Neuronal stem cell (in vitro differentiated cells): ENCODE measurements at regions not wholly inside any gene's neighbourhood (a gene's known extent, or its start where the extent isn't known, plus 50 kb on each side); places are given as distances from the start of the nearest gene placed in this dataset.

Experiments
- DNase-seq: peaks from one replicate; pipeline ENCODE4 v3.0.0-alpha.2; 2013; ENCODE audit warnings: low spot score
- H2AFZ ChIP-seq: one replicate; pipeline ENCODE4 v1.6.1; 2013; ENCODE audit warnings: mild to moderate bottlenecking, low read length, inconsistent platforms
- H2AK5ac ChIP-seq: 2 replicates; pipeline ENCODE4 v1.6.1; 2013; ENCODE audit warnings: low read depth, mild to moderate bottlenecking, inconsistent platforms, low read length, moderate library complexity, mixed read lengths
- H2BK120ac ChIP-seq: 2 replicates; pipeline ENCODE4 v1.6.1; 2013; ENCODE audit warnings: low read depth, mild to moderate bottlenecking, inconsistent platforms, low read length, moderate library complexity, mixed read lengths
- H2BK12ac ChIP-seq: one replicate; pipeline ENCODE4 v1.6.1; 2013; ENCODE audit warnings: low read length, inconsistent platforms
- H2BK15ac ChIP-seq: 2 replicates; pipeline ENCODE4 v1.6.1; 2013; ENCODE audit warnings: mild to moderate bottlenecking, low read length, inconsistent platforms, mixed read lengths
- H2BK5ac ChIP-seq: one replicate; pipeline ENCODE4 v1.6.1; 2013; ENCODE audit warnings: inconsistent platforms, mild to moderate bottlenecking, low read length, moderate library complexity
- H3K14ac ChIP-seq: one replicate; pipeline ENCODE4 v1.6.1; 2013; ENCODE audit warnings: low read length, inconsistent platforms
- H3K18ac ChIP-seq: 2 replicates; pipeline ENCODE4 v1.6.1; 2013; ENCODE audit warnings: low read length, inconsistent platforms
- H3K23ac ChIP-seq: 2 replicates; pipeline ENCODE4 v1.6.1; 2013; ENCODE audit warnings: low read depth, mild to moderate bottlenecking, mixed read lengths, low read length, inconsistent platforms; ENCODE audit not compliant: poor library complexity
- H3K27ac ChIP-seq: replicated peaks from 3 replicates; pipeline ENCODE4 v1.5.1; 2013; ENCODE audit warnings: low read length, inconsistent platforms
- H3K27me3 ChIP-seq, 3 experiments: 2 replicates each; pipeline ENCODE4 v1.6.1; 2013; ENCODE audit warnings: low read length in 3 of 3, mild to moderate bottlenecking in 2 of 3, inconsistent platforms in 1 of 3, low read depth in 1 of 3, mixed read lengths in 1 of 3, moderate library complexity in 1 of 3; ENCODE audit not compliant: control insufficient read depth in 3 of 3, insufficient read depth in 3 of 3
- H3K36me3 ChIP-seq, 2 donors: replicated peaks in 1 of 2; 2 replicates each; pipeline ENCODE4 v1.6.1; 2013; ENCODE audit warnings: low read length in 2 of 2; ENCODE audit not compliant: control insufficient read depth in 2 of 2, insufficient read depth in 2 of 2
- H3K4ac ChIP-seq: 2 replicates; pipeline ENCODE4 v1.6.1; 2013; ENCODE audit warnings: inconsistent platforms, mild to moderate bottlenecking, low read length, moderate library complexity
- H3K4me1 ChIP-seq, 2 donors: 1 replicate in 1 of 2; 2 replicates in 1 of 2; pipeline ENCODE4 v1.6.1; 2013; ENCODE audit warnings: low read length in 2 of 2, low read depth in 1 of 2; ENCODE audit not compliant: control insufficient read depth in 2 of 2, insufficient read depth in 1 of 2
- H3K4me2 ChIP-seq: one replicate; pipeline ENCODE4 v1.6.1; 2013; ENCODE audit warnings: mild to moderate bottlenecking, low read length, inconsistent platforms; ENCODE audit not compliant: insufficient read depth, poor library complexity, severe bottlenecking
- H3K4me3 ChIP-seq, 2 donors: 2 replicates each; pipeline ENCODE4 v1.5.1; 2013; ENCODE audit warnings: low read length in 2 of 2, mild to moderate bottlenecking in 2 of 2, inconsistent platforms in 1 of 2, moderate library complexity in 1 of 2
- H3K79me1 ChIP-seq: one replicate; pipeline ENCODE4 v1.6.1; 2013; ENCODE audit warnings: low read depth, mild to moderate bottlenecking, inconsistent platforms, low read length, moderate library complexity
- H3K9ac ChIP-seq: one replicate; pipeline ENCODE4 v1.6.1; 2013; ENCODE audit warnings: mild to moderate bottlenecking, low read depth, low read length, inconsistent platforms; ENCODE audit not compliant: poor library complexity
- H3K9me3 ChIP-seq, 2 donors: replicated peaks in 1 of 2; 2 replicates each; pipeline versions ENCODE3 to v1.6.1; 2013; ENCODE audit warnings: low read length in 2 of 2, mild to moderate bottlenecking in 2 of 2, inconsistent platforms in 1 of 2, low read depth in 1 of 2, mixed read lengths in 1 of 2, moderate library complexity in 1 of 2; ENCODE audit not compliant: control insufficient read depth in 2 of 2, insufficient read depth in 1 of 2
- H4K8ac ChIP-seq: one replicate; pipeline ENCODE4 v1.6.1; 2013; ENCODE audit warnings: low read depth, mild to moderate bottlenecking, inconsistent platforms, low read length, moderate library complexity
- H4K91ac ChIP-seq: one replicate; pipeline ENCODE4 v1.6.1; 2013; ENCODE audit warnings: low read length, low read depth, mild to moderate bottlenecking, inconsistent platforms; ENCODE audit not compliant: poor library complexity
- WGBS, 2 donors: extraction: QIAGEN DNeasy Blood & Tissue Kit; methylation state at CpG; one replicate each; pipeline ENCODE4 v1.1.7; 2013; ENCODE audit warnings: missing lambda C conversion rate in 2 of 2, mixed read lengths in 1 of 2; ENCODE audit not compliant: insufficient read length in 2 of 2, insufficient replicate concordance in 1 of 2; ENCODE audit errors: extremely low coverage in 2 of 2; 5-methylcytosine and 5-hydroxymethylcytosine counted together

DNA sequence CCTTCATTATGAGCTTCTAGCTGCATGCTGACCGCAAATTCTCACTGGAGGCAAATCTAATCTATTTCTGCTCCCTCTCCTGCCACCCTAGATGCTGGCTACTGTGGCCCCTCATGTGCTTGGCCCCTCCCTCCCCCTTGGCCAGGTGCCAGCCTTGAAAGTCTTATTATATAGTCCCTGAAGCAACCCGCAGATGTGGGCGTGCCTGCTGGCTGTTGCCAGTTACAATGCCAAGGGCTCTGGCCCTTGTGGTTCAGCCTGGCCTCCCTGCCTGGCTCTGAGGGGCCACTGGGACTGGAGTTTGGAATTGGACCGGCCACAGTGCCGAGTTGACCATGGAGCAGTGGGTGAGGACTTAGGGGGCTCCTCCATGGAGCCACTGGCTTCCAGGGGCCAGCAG lies 78.9 kb upstream of the ACTRT2 start:
- Histone ChIP-seq H2BK120ac (no peak overlapping the region), H2BK5ac (no peak overlapping the region), H3K18ac (peak overlapping the region; percentile 16), H2AK5ac (no peak overlapping the region), H3K4ac (no peak overlapping the region), H3K23ac (no peak overlapping the region), H3K27ac (no peak overlapping the region), H2AFZ (no peak overlapping the region), H3K14ac (no peak overlapping the region), H2BK12ac (no peak overlapping the region), H2BK15ac (no peak overlapping the region), H4K8ac (no peak overlapping the region), H3K79me1 (peaks cover 2% of the 10 kb centered on the region), H3K9me3 (peaks cover 0 to 23% of the 10 kb centered on the region in 2 donors), H3K4me3 (no peak overlapping the region), H3K4me1 (peaks cover 0 to 3% of the 10 kb centered on the region in 2 donors), H3K9ac (no peak overlapping the region), H4K91ac (no peak overlapping the region), H3K27me3 (peaks cover 0 to 13% (median 0%) of the 10 kb centered on the region in 3 experiments), H3K4me2 (no peak overlapping the region), H3K36me3 (peaks cover 0 to 3% of the 10 kb centered on the region in 2 donors)
- DNase-seq, result no peak
- WGBS, 2 donors, result no CpG with 5 or more reads among the region's 5 CpGs

DNA sequence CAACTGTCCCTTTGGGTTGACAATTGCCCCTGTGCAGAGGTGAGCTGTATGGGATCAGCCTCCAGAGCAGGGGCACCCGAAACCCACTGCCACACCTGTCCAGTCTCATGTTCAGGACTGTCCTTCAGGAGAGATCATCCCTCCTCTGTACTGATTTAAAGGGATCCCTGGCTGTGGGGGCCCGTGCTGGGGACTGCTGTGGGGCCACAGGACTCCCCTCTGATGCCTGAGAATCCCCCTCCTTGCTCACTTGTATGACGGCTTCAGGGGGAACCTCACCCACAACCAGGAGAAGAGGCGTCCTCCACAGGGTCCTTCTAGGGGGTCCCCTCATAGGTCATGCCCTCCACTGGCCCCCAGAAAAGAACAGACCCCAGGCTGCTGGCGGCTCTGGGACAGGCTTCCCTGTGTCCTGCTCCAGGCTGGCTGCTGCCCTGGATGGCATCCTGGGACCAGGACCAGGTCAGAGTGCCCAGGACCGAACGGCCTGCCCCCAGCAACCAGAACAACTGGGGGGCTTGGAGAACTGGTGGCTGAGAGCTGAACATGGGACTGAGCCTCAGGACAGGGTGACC lies 77.5 kb upstream of the ACTRT2 start:
- Histone ChIP-seq H2BK120ac (no peak overlapping the region), H3K4ac (no peak overlapping the region), H2AK5ac (no peak overlapping the region), H3K9ac (no peak overlapping the region), H2BK15ac (no peak overlapping the region), H3K14ac (no peak overlapping the region), H3K18ac (peak overlapping the region; percentile 12), H3K23ac (peak overlapping the region; percentile 8), H4K8ac (no peak overlapping the region), H3K4me3 (no peak overlapping the region), H3K9me3 (peaks cover 0 to 15% of the 10 kb centered on the region in 2 donors), H3K27me3 (peaks cover 0 to 22% (median 0%) of the 10 kb centered on the region in 3 experiments), H2BK5ac (no peak overlapping the region), H3K79me1 (no peaks in the 10 kb centered on the region), H2BK12ac (no peak overlapping the region), H3K36me3 (no peaks in the 10 kb centered on the region), H4K91ac (no peak overlapping the region), H3K27ac (no peak overlapping the region), H3K4me2 (no peak overlapping the region), H2AFZ (no peak overlapping the region), H3K4me1 (peaks cover 0 to 1% of the 10 kb centered on the region in 2 donors)
- WGBS, 2 donors, result no CpG with 5 or more reads among the region's 7 CpGs
- DNase-seq, result no peak

DNA sequence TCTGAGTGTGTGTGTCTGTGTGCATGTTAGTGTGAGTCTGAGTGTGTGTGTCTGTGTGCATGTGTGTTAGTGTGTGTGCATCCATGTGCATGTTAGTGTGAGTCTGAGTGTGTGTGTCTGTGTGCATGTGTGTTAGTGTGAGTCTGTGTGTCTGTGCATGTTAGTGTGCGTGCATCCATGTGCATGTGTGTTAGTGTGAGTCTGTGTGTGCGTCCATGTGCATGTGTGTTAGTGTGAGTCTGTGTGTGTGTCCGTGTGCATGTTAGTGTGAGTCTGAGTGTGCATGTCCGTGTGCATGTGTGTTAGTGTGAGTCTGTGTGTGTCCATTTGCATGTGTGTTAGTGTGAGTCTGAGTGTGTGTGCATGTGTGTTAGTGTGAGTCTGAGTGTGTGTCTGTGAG lies 76.6 kb upstream of the ACTRT2 start:
- no peak overlapping the region for H3K14ac ChIP-seq
- H2BK5ac ChIP-seq, result no peak overlapping the region
- H3K4me3 ChIP-seq, result peak overlapping the region in 1 of 2 donors; percentile 26
- no peak overlapping the region for H3K27ac ChIP-seq
- no peak overlapping the region for H3K4me2 ChIP-seq
- H3K79me1 ChIP-seq, result no peaks in the 10 kb centered on the region
- no peak overlapping the region for H3K4ac ChIP-seq
- H3K9me3 ChIP-seq, result peaks cover 0 to 14% of the 10 kb centered on the region in 2 donors
- H2AK5ac ChIP-seq, result no peak overlapping the region
- peak overlapping the region; percentile 3 for H3K23ac ChIP-seq
- no peak overlapping the region for H2BK120ac ChIP-seq
- H3K27me3 ChIP-seq, result peaks cover 0 to 28% (median 0%) of the 10 kb centered on the region in 3 experiments
- H3K4me1 ChIP-seq, result peaks cover 0 to 1% of the 10 kb centered on the region in 2 donors
- H2BK12ac ChIP-seq, result no peak overlapping the region
- H4K8ac ChIP-seq, result no peak overlapping the region
- no peak overlapping the region for H3K9ac ChIP-seq
- no peaks in the 10 kb centered on the region for H3K36me3 ChIP-seq
- no peak overlapping the region for H3K18ac ChIP-seq
- no peak overlapping the region for H2AFZ ChIP-seq
- no peak for DNase-seq
- WGBS, 2 donors, result no CpG with 5 or more reads among the region's 4 CpGs
- no peak overlapping the region for H4K91ac ChIP-seq
- no peak overlapping the region for H2BK15ac ChIP-seq

DNA sequence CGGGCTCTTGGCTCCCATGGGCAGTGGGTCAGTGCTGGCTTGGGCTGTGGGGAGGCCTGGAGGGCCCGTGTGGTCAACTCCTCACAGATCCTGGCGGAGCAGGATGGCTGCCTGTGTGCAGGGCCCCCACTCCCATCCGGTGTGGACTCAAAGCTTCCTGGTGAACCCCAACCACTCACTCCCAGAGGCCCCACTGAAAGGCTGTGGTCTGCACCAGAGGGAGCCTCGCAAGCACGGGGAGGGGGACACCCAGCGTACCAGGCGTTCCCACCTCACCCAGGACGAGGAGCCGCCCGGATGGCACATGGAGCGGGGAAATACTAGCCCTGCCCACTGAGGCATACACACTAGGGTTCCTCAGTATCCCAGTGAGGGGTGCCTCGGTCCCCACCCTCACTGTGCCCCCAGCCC lies 75.4 kb upstream of the ACTRT2 start:
- Histone ChIP-seq H3K27ac (no peak overlapping the region), H2BK5ac (no peak overlapping the region), H3K4me2 (no peak overlapping the region), H3K4me3 (no peak overlapping the region), H3K36me3 (no peaks in the 10 kb centered on the region), H4K91ac (no peak overlapping the region), H2BK15ac (no peak overlapping the region), H3K27me3 (peaks cover 0 to 36% (median 0%) of the 10 kb centered on the region in 3 experiments), H2BK12ac (peak overlapping the region; percentile 48), H4K8ac (no peak overlapping the region), H2AK5ac (peak overlapping the region; percentile 77), H3K79me1 (no peaks in the 10 kb centered on the region), H3K18ac (no peak overlapping the region), H3K4me1 (peaks cover 0 to 1% of the 10 kb centered on the region in 2 donors), H3K9me3 (peaks cover 0 to 11% of the 10 kb centered on the region in 2 donors), H3K14ac (no peak overlapping the region), H3K9ac (peak overlapping the region; percentile 50), H3K23ac (no peak overlapping the region), H3K4ac (no peak overlapping the region), H2AFZ (no peak overlapping the region), H2BK120ac (no peak overlapping the region)
- no peak for DNase-seq
- WGBS, 2 donors, result no CpG with 5 or more reads among the region's 13 CpGs
